LNCAP (cell line): ENCODE measurements at regions not wholly inside any gene's neighbourhood (a gene's known extent, or its start where the extent isn't known, plus 50 kb on each side); places are given as distances from the start of the nearest gene placed in this dataset.

Source experiments
- TF ChIP-seq, protein P1 (sequence below): fragments of 450-650 bp; IDR thresholded peaks from 2 replicates; pipeline ENCODE4 v1.5.1; 2017; ENCODE audit warnings: mild to moderate bottlenecking

DNA sequence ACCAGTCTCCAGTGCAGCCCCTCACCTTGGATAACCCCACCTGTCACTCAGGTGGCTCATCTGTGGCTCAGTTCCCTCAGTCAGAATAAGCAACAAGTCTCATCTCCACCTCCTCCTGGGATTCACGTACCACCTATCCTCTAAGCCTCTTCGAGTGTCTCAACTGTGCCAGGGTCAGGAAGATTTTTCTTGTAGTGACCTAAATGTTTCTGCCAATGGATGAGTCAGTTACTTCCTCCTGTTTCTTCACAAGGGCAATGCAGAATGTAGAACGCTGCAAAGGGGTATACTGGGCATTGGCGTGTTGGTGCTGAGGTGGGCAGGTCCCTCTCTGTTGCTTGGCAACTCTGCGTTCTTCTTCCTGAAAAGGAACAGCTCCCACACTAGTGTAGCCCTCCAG, 213.3 kb upstream of the CXCR4 start:
- TF ChIP-seq, protein P1, sequence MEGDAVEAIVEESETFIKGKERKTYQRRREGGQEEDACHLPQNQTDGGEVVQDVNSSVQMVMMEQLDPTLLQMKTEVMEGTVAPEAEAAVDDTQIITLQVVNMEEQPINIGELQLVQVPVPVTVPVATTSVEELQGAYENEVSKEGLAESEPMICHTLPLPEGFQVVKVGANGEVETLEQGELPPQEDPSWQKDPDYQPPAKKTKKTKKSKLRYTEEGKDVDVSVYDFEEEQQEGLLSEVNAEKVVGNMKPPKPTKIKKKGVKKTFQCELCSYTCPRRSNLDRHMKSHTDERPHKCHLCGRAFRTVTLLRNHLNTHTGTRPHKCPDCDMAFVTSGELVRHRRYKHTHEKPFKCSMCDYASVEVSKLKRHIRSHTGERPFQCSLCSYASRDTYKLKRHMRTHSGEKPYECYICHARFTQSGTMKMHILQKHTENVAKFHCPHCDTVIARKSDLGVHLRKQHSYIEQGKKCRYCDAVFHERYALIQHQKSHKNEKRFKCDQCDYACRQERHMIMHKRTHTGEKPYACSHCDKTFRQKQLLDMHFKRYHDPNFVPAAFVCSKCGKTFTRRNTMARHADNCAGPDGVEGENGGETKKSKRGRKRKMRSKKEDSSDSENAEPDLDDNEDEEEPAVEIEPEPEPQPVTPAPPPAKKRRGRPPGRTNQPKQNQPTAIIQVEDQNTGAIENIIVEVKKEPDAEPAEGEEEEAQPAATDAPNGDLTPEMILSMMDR = no peak

DNA sequence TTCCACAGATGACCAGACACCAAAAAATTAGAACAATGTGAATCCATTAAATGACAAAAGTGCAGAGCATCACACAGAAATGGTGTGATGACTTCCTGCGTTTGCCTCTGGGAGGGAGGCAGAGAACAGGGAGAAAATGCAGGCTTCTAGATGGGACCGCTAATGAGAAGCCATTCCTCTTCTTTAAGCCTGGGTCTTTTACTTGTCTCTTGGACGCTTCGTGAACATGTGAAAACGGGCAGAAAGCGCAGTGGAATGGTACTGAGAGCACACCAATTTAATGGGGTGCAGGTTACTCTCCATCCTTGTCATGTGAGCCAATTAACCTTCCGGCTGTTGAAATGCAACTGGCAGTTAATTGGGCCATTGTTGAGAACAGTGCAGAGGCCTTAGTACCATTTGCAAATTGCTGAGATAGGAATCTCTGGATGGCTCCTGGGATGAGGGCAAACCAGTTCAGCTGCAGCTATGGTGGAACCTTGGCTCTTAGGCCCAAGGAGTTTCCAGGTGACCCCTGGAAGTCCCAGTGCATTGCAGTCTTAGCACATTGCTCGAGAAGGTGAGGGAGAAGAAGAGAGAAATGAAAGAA, 210.4 kb upstream of the CXCR4 start:
- TF ChIP-seq, protein P1 = no peak

DNA sequence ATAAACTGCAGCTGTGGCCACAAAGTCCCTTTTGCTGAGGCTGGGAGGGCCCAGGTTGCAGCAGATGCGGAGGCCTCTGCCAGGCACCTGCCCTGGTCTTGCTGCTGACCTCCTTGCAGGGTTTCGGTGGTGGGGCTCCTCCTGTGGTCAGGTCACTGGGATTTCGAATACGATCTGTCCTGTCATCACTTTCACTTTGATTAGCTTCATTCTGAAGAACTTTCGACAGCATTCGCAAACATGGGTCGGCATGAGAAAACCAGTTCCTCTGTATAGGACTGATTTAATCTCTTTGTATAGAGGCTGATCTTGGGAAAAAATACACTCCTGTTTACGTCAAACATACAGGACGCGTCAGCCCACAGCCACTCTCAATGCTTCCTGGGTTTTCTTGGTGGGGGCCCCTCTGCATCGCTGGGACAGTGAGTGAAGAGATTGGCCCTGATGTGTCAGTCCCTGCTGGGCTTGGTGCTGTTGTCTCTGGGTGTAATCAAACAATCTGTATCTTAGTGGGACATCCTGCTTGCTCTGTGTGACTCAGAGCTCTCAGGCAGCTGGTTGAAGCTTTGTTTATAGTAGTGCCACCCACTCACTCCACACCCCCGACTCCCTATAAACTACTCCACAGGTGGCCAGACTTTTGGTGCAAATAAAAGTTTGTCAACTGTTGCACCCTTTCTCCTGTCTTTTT, 209.4 kb upstream of the CXCR4 start:
- TF ChIP-seq, protein P1 = no peak

DNA sequence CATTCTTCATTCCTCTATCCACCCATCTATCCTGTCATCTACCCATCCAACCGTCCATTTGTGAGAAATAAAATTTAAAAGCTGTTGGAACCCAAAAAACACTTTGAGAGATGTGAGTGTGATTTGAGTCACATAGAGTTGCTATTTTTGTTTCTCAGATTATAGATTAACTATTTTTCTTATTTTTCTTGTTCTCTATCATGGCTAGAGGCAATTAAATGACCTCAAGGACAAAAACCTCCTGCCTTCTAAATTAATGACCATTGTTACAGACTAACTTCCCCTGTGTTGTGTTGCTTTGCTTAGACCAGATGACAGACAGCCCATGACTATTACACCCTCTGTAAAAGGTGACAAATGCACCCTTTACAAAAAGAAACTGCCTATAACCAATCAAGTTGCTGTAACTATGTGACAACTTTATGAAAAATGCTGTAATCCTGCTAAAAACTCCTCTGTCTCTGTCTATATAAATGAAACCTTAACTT, 207.9 kb upstream of the CXCR4 start:
- TF ChIP-seq, protein P1 = no peak

DNA sequence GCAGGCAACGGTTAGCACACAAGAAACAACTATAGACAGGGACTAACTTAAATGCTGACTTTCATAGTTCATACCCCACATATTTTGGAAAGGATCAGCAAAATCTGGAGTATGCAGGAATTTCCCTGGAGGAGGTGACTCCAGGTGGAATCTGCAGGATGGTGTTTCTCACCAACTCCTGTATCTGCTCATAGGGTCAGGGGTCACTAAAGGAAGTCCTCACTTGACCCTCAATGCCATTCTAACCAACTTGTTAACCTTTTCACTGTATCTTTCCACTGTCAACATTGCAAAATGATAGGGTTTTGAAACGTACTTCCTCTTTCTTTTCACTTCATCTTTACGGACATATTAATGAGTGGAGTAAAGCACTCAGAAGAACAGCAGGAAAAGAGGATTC, 207.0 kb upstream of the CXCR4 start:
- TF ChIP-seq, protein P1 = no peak

DNA sequence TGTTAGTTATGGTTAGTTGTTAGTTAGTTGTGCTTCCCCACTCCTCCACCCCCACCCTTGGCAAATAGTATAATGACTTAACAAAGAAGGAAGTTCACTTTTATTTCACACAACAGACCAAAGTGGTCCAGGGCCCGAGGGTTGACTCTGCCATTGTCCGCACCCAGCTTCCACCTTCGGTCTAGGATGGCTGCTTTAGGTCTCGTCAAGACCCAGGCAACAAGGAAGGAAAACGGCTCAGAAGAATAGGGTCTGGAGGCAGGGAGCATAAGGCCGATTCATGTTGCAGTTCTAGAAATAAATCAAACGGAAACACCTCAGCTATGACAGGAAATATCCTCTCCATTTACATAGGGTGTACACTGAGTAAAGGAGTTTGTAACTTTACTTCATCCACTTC, 206.0 kb upstream of the CXCR4 start:
- TF ChIP-seq, protein P1 = no peak

DNA sequence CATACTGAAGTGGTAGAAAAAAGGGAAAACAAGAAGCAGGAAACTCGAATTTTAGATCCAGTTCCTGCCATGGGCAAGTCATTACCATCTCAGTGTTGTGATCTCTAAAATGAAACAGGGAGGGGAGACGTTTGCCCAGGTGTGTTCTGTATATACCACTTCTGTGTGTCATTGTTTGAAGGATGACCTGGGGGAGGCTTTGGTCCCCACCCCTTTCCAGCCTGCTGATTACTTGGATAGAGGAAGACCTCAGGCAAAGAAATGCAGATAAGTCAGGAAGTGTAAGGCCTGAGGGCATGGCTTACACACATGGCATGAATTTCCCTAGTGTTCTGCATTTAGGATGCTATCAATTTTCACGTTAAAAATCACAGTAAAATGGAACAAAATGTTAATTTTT, 205.2 kb upstream of the CXCR4 start:
- TF ChIP-seq, protein P1 = no peak
